ENCODE measurements at regions not wholly inside any gene's neighbourhood (a gene's known extent, or its start where the extent isn't known, plus 50 kb on each side); places are given as distances from the start of the nearest gene placed in this dataset.

DNA sequence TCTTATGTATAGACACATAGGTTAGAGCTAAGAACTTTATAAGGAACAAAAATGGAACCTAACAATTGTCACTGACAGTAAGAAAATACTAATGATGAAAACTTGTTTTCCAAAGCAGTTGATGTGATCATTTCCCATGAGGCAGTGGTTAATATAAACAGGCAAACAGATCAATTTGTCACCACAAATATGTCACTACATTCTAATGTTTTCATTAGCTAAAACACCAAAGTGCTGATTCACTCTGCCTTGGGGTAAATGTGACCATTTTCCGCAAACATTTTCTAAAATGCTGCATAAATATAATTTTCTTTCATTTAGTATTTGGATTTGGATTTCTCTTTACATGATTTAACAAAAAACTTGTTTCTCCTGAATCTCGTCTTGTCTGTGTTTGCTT is 408.9 kb upstream of the CTSO start:
- TF ChIP-seq EZH2 (IDR thresholded peaks at IDR 0.05): no peak
- TF ChIP-seq CTCF (IDR thresholded peaks at IDR 0.05): no peak
- no peak for TF ChIP-seq EZH2phosphoT487 (IDR thresholded peaks at IDR 0.05)
- Histone ChIP-seq H3K9ac (no peak overlapping the region), H2AFZ (replicated peaks) (no peak overlapping the region), H4K20me1 (ENCODE audit: low read depth) (no peaks in the 10 kb centered on the region), H3K4me2 (no peak overlapping the region), H3F3A (ENCODE audit: low read depth) (no peaks in the 10 kb centered on the region), H3K27ac (no peak overlapping the region), H3K4me3 (no peak overlapping the region), H3K4me1 (no peaks in the 10 kb centered on the region), H3K9me3 (ENCODE audit: low read depth) (no peaks in the 10 kb centered on the region), H3K36me3 (no peaks in the 10 kb centered on the region), H3K27me3 (no peaks in the 10 kb centered on the region), H3K79me2 (ENCODE audit: low read depth) (no peaks in the 10 kb centered on the region)
- H3K4me3 Mint-ChIP-seq: no peak overlapping the region
- H3K27ac Mint-ChIP-seq: no peak overlapping the region
- H3K4me1 Mint-ChIP-seq: no peaks in the 10 kb centered on the region
- peaks cover 25% of the 10 kb centered on the region for H3K9me3 Mint-ChIP-seq
- peaks cover 7% of the 10 kb centered on the region for H3K36me3 Mint-ChIP-seq
- DNase-seq (ENCODE audit: low spot score): no peak
- H3K27me3 Mint-ChIP-seq (ENCODE audit: insufficient read depth, low read depth): no peaks in the 10 kb centered on the region

DNA sequence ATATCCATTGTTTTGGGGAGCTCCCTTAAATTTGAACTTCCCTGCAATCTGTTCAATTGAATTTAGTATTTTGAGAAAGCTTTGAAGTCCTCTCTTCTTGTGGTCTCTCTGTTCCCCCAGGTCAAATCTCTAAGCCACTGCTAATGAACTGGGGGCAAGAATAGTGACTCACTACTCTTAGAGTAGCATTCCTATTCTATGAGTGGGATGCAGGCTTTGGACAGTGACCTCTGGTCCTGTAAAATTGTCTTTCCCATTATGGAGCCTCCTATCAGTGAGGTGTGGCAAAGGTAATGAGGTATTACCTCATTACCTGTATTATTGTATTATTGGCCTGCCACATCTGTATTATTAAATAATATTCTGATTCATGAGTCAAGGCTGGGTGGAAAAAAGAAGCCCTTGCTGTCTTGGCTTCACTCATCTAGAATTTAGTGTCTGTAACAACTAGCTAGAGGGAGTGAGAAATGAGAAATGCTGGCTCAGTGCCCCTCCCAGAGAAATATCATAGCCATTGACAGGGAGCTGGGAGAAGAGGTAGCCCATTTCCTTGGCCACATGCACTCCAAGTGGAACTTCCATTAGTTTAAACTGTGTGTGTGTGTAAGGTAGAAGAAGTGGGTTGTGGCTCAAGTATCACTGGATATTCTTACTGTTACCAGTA is 393.9 kb upstream of the CTSO start:
- Histone ChIP-seq H3K9ac (no peak overlapping the region), H3K4me1 (peaks cover 13% of the 10 kb centered on the region), H3K36me3 (no peaks in the 10 kb centered on the region), H3F3A (ENCODE audit: low read depth) (no peaks in the 10 kb centered on the region), H2AFZ (replicated peaks) (no peak overlapping the region), H3K9me3 (ENCODE audit: low read depth) (no peaks in the 10 kb centered on the region), H3K79me2 (ENCODE audit: low read depth) (no peaks in the 10 kb centered on the region), H3K4me2 (peak overlapping the region; percentile 7), H4K20me1 (ENCODE audit: low read depth) (no peaks in the 10 kb centered on the region), H3K4me3 (no peak overlapping the region), H3K27me3 (no peaks in the 10 kb centered on the region), H3K27ac (no peak overlapping the region)
- DNase-seq (ENCODE audit: low spot score): no peak
- Mint-ChIP-seq H3K4me1 (peaks cover 9% of the 10 kb centered on the region), H3K4me3 (no peak overlapping the region), H3K36me3 (no peaks in the 10 kb centered on the region), H3K27me3 (ENCODE audit: insufficient read depth, low read depth) (no peaks in the 10 kb centered on the region), H3K9me3 (no peaks in the 10 kb centered on the region), H3K27ac (no peak overlapping the region)
- TF ChIP-seq CTCF (IDR thresholded peaks at IDR 0.05) (no peak), EZH2phosphoT487 (IDR thresholded peaks at IDR 0.05) (no peak), EZH2 (IDR thresholded peaks at IDR 0.05) (no peak)

DNA sequence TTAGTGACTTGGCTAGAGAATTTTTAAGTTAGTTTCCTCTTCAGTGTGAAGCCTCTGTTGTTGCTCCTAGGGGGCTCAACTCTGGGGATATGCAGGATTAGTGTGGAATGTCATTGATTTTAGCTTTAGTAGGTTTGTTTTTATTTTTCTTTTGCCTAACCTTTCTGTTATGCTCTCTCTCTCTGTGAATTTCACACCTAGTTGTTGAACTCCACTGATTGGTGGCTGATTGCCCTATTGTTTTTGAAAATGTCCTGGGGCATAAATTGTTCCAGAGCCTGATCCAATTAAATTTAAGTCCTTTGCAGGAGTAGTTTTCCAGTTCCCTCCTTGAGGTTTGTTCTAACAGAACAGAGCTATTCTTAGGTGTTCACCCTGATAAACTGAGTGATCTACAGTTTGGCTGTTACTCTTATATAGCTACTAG is 393.3 kb upstream of the CTSO start:
- no peak overlapping the region for H3K4me3 ChIP-seq
- H3K4me2 ChIP-seq: peak overlapping the region; percentile 7

More for the DNA sequence above, 393.3 kb upstream of the CTSO start:
- H3K27ac Mint-ChIP-seq: peak overlapping the region; percentile 85
- peak; percentile 10 for DNase-seq (ENCODE audit: low spot score)
- H3K9me3 ChIP-seq (ENCODE audit: low read depth): no peaks in the 10 kb centered on the region
- no peaks in the 10 kb centered on the region for H3F3A ChIP-seq (ENCODE audit: low read depth)
- no peaks in the 10 kb centered on the region for H4K20me1 ChIP-seq (ENCODE audit: low read depth)
- no peak for TF ChIP-seq EZH2 (IDR thresholded peaks at IDR 0.05)
- no peak for TF ChIP-seq CTCF (IDR thresholded peaks at IDR 0.05)
- TF ChIP-seq EZH2phosphoT487 (IDR thresholded peaks at IDR 0.05): no peak
- no peak overlapping the region for H3K4me3 Mint-ChIP-seq
- no peak overlapping the region for H2AFZ ChIP-seq (replicated peaks)
- H3K27ac ChIP-seq: peak overlapping the region; percentile 2
- H3K79me2 ChIP-seq (ENCODE audit: low read depth): no peaks in the 10 kb centered on the region
- no peaks in the 10 kb centered on the region for H3K9me3 Mint-ChIP-seq
- no peak overlapping the region for H3K9ac ChIP-seq
- H3K27me3 Mint-ChIP-seq (ENCODE audit: insufficient read depth, low read depth): no peaks in the 10 kb centered on the region
- H3K36me3 Mint-ChIP-seq: no peaks in the 10 kb centered on the region
- peaks cover 13% of the 10 kb centered on the region for H3K4me1 ChIP-seq
- no peaks in the 10 kb centered on the region for H3K36me3 ChIP-seq
- H3K4me1 Mint-ChIP-seq: peaks cover 9% of the 10 kb centered on the region
- no peaks in the 10 kb centered on the region for H3K27me3 ChIP-seq

All from neural progenitor cell (in vitro differentiated cells).